NK-92 treated with Interleukin-12 subunit alpha and Interleukin-12 subunit beta, amount 100 ng/mL, for 24 hours (cell line): ENCODE measurements at regions not wholly inside any gene's neighbourhood (a gene's known extent, or its start where the extent isn't known, plus 50 kb on each side); places are given as distances from the start of the nearest gene placed in this dataset.
"Not testable (repeated sequence)": the region's sequence is repeated elsewhere in the genome, so short reads cannot be mapped to it uniquely, and the experiment has no call there.

ENCODE experiments used
- DNase-seq: peaks from one replicate; lab custom pipeline; 2025; lab: John Stamatoyannopoulos, UW

DNA sequence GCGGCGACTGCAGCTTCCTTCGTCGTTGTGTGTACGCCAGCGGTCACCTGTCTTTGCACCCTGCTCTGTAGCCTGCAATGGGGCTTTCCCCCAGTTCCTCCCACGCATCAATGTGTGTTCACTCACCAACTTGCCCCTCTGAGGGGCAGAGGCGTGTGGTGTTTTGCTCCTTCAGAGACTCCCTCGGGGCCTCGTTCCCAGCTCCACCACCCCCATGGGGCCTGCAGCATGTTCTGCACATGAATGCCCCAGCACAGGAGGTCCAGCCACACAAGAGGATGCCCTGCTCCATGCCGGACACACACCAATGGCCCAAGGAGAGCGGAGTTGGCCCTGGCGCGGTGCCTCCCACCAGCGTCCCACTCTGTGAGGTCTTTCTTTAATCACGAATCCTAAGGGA is 196.8 kb downstream of the BANP start:
- not testable (repeated sequence) for DNase-seq

DNA sequence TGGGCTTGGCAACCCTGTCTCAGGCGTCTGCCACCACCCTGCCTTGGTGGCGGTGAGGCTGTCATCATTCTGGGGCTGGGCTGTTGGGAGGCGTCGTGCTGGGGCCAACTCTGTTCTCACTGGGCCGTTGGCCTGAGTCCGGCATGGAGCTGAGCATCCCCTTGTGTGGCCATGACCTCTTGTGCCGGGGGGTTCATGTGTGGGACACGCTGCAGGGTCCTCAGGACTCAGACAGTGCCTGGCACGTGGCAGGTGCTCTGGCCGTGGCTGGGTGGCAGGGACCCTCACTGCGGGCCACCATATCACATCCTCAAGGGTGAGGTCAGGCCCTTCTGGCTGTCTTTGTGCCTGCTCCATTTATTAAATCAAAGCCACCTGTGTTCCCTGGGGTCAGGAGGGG is 197.4 kb downstream of the BANP start:
- DNase-seq = not testable (repeated sequence)

GRCh38 chr16:88149158-88149603 is 197.9 kb downstream of the BANP start:
- not testable (repeated sequence) for DNase-seq

DNA sequence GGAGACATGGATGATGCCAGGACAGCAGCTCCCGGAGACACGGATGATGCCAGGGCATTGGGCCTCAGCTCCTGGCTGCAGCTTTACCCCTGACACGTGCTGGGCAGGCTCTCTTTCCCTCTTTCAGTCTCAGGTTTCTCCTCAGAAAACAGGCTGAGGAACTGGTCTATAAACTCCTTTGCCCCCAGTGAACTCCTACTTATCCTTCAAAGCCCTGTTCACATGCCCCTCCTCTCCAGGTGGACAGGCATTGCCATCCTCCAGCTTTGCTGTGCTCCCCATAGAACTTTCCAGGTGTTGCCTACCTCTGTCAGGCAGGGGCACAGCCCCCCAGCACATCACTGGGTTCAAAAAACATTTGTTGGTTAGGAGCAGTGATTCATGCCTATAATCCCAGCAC is 198.4 kb downstream of the BANP start:
- DNase-seq = not testable (repeated sequence)

DNA sequence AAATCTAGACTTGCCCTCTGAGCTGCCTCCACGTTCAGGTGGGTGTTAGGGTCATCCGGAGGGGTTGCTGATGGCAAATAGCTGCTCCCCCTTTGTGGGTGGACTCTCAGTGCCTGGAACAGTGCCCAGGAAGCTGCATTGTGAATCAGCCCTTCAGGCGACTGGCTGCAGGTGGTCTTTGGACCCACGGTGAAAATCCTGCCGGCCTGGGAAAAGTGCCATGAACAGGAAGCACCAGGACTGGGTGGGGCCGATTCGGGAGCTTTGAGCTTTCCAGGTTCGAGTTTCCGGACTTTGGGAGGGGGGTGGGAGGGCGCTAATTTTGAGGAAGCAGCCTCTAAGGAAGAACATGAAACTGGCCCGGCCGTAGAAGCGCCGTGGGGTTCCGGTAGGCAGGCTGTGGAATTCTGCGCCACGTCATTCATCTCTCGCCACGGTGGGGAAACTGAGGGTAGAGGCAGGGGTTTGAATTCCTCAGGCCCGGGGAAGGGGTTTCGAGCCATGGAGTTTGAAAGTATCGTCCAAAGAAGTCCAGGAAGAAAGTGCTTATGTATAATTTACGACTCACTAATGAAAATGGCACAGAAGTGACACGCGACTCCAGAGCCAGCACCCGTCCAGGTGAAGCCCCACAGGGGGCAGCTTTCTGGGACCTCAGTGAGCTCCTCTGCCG is 199.4 kb downstream of the BANP start:
- DNase-seq = not testable (repeated sequence)

DNA sequence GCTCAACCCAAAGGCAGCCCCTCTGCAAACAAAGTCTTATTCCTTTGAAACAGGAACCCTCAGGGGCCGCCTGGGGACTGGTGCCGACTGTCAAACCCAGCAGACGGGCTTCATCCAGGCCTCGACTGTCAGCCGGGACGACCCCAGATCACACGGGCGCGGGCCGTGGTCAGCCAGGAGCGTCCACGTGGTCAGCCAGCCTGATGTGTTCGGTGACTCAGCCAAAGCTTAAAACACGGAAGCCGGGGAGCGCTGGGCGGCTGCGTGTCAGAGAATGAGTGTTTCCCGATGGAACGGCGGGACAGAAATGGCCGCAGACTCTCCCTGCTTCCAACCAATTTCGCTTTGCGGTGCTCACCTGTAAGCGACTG is 199.9 kb downstream of the BANP start:
- not testable (repeated sequence) for DNase-seq

- DNase-seq = not testable (repeated sequence)
These were observed 200.9 kb downstream of the BANP start for GRCh38 chr16:88151859-88152843.

DNA sequence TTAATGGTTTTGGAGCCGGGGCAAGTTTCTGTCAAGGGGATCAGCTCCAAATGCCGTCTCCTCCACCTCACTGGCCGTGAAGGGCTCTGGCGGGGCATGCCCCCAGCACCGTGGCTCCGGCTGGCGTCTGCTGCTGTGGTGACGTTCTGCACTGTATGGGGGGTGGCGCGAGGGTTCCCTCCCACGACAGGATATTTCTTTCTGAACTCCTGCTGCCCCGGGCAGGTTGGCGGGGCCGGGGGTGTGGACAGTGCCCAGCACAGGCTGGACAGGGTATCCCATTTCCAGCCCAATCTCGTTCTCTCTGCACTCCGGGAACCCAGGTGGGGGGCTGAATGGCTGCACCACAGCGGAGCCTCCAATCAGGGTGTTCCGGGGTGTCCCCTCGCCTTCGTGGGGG is 201.6 kb downstream of the BANP start:
- not testable (repeated sequence) for DNase-seq

DNA sequence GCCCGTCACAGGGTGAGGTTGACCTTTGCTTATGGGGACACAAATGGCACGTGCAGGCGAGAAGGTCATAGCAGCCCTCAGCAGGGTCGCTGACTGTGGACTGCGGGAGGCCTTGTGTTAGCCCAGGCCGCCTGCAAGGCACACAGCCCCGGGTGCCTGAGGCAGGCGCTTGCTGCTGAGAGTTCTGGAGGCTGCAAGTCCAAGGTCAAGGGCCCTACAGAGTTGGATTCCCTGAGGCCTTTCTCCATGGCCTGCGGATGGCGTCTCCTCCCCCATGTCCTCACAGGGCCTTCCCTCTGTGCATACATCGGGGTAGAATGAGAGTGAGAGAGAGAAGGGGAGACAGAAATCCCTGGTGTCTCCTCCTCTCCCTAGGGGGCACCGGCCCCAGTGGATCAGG is 202.3 kb downstream of the BANP start:
- DNase-seq = not testable (repeated sequence)

- not testable (repeated sequence) for DNase-seq
These were observed 203.7 kb downstream of the BANP start for GRCh38 chr16:88154886-88155285.

- not testable (repeated sequence) for DNase-seq
These were observed 204.4 kb downstream of the BANP start for GRCh38 chr16:88155681-88156080.

DNA sequence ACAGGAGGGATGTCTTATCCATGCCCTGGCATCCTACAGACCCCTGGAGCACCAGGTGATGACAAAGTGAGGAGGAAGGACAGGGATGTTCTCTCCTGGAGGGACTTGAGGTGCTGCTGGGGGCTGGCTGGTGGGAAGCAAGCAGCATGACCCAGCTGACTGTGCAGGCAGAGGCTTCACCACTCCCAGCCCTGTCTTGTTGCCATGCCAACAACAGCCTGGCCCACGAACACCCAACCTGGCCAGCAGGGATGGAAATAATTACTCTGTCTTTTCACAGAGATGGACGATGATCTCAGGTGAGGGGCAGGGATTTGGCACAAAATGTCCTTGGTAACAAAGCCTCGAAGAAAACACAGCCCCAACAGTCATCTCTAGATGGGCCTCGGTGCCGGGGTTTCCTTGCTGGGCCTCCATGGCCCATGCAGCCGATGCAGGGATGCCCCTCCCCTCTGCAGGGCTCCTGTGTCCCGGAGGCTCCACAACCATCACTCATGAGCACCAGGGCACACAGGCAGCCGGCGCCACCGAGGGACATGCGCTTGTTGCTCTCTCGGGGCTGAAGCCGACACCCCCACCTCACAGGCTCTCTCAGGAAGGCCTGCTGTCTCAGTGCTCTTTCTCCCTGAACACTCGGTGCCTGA is 205.5 kb downstream of the BANP start:
- not testable (repeated sequence) for DNase-seq

- not testable (repeated sequence) for DNase-seq
These were observed 206.5 kb downstream of the BANP start for GRCh38 chr16:88157686-88158085.

- not testable (repeated sequence) for DNase-seq
These were observed 207.2 kb downstream of the BANP start for GRCh38 chr16:88158256-88159045.

DNA sequence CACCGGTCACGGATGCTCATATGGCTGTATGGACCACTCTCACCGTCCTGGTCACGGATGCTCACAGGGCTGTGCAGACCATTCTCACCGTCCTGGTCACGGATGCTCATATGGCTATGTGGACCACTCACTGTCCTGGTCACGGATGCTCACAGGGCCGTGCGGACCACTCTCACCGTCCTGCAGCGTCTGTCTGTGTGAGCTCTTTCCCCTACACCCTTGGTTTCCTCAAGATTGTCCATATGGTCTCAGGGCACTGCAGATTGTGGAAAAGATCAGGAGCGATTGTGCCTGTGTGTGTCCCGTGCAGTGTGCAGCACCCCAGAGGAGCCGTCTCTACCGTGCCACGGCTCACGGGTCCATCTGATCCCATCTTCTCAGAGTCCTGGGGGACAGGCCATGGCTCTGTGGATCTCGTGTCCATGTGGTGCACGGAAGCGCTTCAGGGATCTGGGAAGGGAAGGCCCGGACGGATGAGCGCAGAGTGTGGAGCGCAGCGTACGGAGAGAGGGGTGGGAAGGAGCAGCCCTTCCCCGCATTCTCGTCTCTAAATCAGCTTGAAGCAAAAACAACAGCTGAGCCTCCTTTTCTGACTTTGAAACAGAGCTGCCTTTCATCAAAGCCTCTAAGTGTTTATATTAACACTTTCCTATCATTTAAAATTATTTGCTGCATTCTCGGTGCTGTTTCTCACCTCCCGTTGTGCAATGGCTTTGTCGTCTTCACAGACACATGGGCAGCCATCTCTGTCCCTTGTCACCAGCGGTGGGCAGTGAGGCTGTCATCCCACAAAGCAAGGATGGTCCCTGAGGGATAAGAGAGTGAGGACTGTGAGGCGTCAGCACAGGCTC is 208.0 kb downstream of the BANP start:
- DNase-seq = not testable (repeated sequence)

- not testable (repeated sequence) for DNase-seq
These were observed 208.7 kb downstream of the BANP start for GRCh38 chr16:88159897-88160335.

DNA sequence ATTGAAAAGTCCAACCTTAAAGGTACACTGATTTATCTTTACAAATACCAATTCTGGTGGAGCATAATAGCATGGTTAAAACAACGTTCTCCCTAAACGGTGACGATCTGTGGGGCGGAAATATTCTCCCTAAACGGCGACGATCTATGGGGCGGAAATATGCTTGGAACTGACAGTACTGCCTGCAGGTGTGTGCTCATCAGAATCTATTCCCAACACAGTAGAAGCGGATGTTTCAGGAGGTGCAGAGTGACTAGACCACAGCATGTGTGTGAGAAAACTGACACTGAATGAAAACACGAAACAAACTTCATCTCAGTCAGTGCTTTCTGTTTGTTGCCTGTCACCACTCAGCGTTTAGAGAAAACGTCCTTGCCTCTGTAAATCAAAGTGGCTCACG is 210.0 kb downstream of the BANP start:
- not testable (repeated sequence) for DNase-seq

GRCh38 chr16:88161623-88162275 is 210.5 kb downstream of the BANP start:
- DNase-seq = not testable (repeated sequence)

- not testable (repeated sequence) for DNase-seq
These were observed 211.5 kb downstream of the BANP start for GRCh38 chr16:88162778-88163177.
